ENCODE measurements at regions not wholly inside any gene's neighbourhood (a gene's known extent, or its start where the extent isn't known, plus 50 kb on each side); places are given as distances from the start of the nearest gene placed in this dataset.

DNA sequence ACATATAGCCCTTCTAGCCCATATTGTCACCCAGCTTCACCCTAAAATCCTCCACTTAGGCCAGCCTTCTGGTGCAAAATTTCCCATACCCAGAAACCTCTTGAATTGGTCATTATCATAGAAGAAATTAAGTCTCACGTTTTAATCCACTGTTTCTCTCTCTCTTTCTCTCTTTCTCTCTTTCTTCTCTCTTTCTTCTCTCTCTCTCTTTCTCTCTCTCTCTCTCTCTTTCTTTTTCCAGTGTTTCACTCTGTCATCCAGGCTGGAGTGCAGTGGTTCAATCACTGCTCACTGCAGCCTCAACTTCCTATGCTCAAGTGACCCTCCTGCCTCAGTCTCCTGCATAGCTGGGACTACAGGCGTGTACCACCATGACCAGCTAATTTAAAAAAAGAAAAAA lies 363.4 kb downstream of the TMEM167A start:
- ATAC-seq (ENCODE audit: insufficient read depth, low FRiP score): no peak
- peaks cover 0 to 2% (median 0%) of the 10 kb centered on the region in 5 donors for H3K4me1 ChIP-seq (ENCODE audit: control insufficient read depth in 5 of 5, insufficient read depth in 5 of 5, low read length in 5 of 5)
- H3K36me3 ChIP-seq (ENCODE audit: control insufficient read depth in 4 of 4, insufficient read depth in 4 of 4, low read length in 4 of 4): no peaks in the 10 kb centered on the region
- TF ChIP-seq, protein P1, sequence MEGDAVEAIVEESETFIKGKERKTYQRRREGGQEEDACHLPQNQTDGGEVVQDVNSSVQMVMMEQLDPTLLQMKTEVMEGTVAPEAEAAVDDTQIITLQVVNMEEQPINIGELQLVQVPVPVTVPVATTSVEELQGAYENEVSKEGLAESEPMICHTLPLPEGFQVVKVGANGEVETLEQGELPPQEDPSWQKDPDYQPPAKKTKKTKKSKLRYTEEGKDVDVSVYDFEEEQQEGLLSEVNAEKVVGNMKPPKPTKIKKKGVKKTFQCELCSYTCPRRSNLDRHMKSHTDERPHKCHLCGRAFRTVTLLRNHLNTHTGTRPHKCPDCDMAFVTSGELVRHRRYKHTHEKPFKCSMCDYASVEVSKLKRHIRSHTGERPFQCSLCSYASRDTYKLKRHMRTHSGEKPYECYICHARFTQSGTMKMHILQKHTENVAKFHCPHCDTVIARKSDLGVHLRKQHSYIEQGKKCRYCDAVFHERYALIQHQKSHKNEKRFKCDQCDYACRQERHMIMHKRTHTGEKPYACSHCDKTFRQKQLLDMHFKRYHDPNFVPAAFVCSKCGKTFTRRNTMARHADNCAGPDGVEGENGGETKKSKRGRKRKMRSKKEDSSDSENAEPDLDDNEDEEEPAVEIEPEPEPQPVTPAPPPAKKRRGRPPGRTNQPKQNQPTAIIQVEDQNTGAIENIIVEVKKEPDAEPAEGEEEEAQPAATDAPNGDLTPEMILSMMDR (IDR thresholded peaks at IDR 0.05; ENCODE audit: control extremely low read depth, extremely low read depth): no peak
- no peaks in the 10 kb centered on the region for H3K27me3 ChIP-seq (ENCODE audit: control insufficient read depth in 3 of 3, insufficient read depth in 3 of 3, low read length in 2 of 3)
- DNase-seq: no peak
- H3K9me3 ChIP-seq (ENCODE audit: control insufficient read depth in 4 of 4, insufficient read depth in 3 of 4, low read length in 3 of 4): no peaks in the 10 kb centered on the region
- WGBS, 2 donors: 93 to 96% methylated on average over 2 of the region's 2 CpGs
- no peak overlapping the region for H3K27ac ChIP-seq (ENCODE audit: low read depth in 1 of 2, low read length in 1 of 2)
- H3K9ac ChIP-seq (ENCODE audit: insufficient read depth in 1 of 2, low read length in 2 of 2): no peak overlapping the region
- H3K4me3 ChIP-seq: no peak overlapping the region

DNA sequence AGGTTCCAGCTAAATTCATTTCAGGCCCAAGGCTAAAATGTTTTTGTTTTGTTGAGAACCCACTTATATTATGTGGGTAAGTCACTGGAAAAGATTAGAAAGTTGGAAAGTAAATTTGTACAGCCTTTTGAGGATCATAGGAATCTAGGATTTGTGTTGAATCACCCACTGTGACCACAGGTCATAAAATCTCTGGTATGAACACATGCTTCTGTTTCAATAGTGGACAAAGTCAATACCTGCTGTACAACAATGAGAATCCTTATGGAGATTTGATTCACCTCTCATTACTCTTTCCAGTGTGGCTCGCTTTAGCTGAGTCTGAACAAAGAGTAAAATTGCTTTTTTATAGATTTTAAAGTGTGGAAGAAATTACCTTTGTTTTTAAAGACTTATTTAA lies 369.5 kb downstream of the TMEM167A start:
- WGBS, 2 donors: 3 to 87% methylated on average over 1 of the region's 1 CpG
- ATAC-seq (ENCODE audit: insufficient read depth, low FRiP score) (no peak), DNase-seq (no peak)

DNA sequence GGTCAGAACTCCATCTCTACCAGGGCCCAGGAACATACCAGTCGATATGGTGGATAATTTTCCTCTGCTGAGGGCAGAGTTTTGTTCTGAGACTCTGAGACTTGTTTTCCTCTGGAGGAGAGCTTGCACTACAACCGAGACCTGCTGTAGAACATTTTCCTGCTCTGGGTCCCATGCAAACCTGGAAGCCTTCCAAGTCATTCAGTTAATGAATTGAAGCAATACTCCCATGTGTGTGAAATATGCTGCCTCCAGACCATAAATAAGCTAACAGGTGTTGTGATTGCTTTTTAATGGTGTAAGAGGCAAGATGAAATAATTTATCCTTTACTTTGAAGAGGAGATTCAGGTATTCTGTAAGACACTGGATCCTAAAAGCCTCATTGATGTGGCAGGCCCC lies 372.8 kb downstream of the TMEM167A start:
- no peak overlapping the region for H3K27ac ChIP-seq (ENCODE audit: low read depth in 1 of 2, low read length in 1 of 2)
- ATAC-seq (ENCODE audit: insufficient read depth, low FRiP score) (no peak), DNase-seq (no peak)
- no peak overlapping the region for H3K9ac ChIP-seq (ENCODE audit: insufficient read depth in 1 of 2, low read length in 2 of 2)
- 78 to 83% methylated on average over 2 of the region's 2 CpGs for WGBS, 2 donors
- H3K4me3 ChIP-seq: no peak overlapping the region
- H3K27me3 ChIP-seq (ENCODE audit: control insufficient read depth in 3 of 3, insufficient read depth in 3 of 3, low read length in 2 of 3): no peaks in the 10 kb centered on the region
- TF ChIP-seq, protein P1 (IDR thresholded peaks at IDR 0.05; ENCODE audit: control extremely low read depth, extremely low read depth): no peak
- peaks cover 0 to 4% (median 3%) of the 10 kb centered on the region in 4 donors for H3K9me3 ChIP-seq (ENCODE audit: control insufficient read depth in 4 of 4, insufficient read depth in 3 of 4, low read length in 3 of 4)
- no peaks in the 10 kb centered on the region for H3K36me3 ChIP-seq (ENCODE audit: control insufficient read depth in 4 of 4, insufficient read depth in 4 of 4, low read length in 4 of 4)
- H3K4me1 ChIP-seq (ENCODE audit: control insufficient read depth in 5 of 5, insufficient read depth in 5 of 5, low read length in 5 of 5): peaks cover 0 to 1% (median 0%) of the 10 kb centered on the region in 5 donors

More for the DNA sequence above, 369.5 kb downstream of the TMEM167A start:
- H3K27me3 ChIP-seq (ENCODE audit: control insufficient read depth in 3 of 3, insufficient read depth in 3 of 3, low read length in 2 of 3): no peaks in the 10 kb centered on the region
- H3K9me3 ChIP-seq (ENCODE audit: control insufficient read depth in 4 of 4, insufficient read depth in 3 of 4, low read length in 3 of 4): peaks cover 0 to 3% (median 1%) of the 10 kb centered on the region in 4 donors
- peaks cover 0 to 1% (median 0%) of the 10 kb centered on the region in 5 donors for H3K4me1 ChIP-seq (ENCODE audit: control insufficient read depth in 5 of 5, insufficient read depth in 5 of 5, low read length in 5 of 5)
- H3K27ac ChIP-seq (ENCODE audit: low read depth in 1 of 2, low read length in 1 of 2): no peak overlapping the region
- H3K4me3 ChIP-seq: no peak overlapping the region
- no peak overlapping the region for H3K9ac ChIP-seq (ENCODE audit: insufficient read depth in 1 of 2, low read length in 2 of 2)
- TF ChIP-seq, protein P1 (IDR thresholded peaks at IDR 0.05; ENCODE audit: control extremely low read depth, extremely low read depth): no peak
- H3K36me3 ChIP-seq (ENCODE audit: control insufficient read depth in 4 of 4, insufficient read depth in 4 of 4, low read length in 4 of 4): no peaks in the 10 kb centered on the region

DNA sequence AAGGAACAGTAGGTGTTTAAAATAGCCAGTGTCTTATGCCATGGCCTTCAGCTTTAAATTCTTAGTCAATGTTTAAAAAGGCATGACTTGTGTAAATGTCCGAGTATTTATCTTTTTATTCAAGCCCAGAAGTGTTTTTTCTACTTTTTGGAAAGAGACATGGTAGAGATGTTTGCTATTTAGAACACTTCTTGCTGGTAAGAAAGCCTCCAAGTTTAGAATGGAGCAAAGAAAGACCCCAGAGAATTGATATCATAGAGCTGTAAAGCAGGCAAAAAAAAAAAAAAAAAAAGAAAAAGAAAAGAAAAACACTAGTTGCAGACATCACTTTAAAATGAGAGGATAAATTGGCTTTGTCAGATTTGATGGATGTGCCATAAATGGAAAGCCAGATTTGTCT lies 375.1 kb downstream of the TMEM167A start:
- H3K9me3 ChIP-seq (ENCODE audit: control insufficient read depth in 4 of 4, insufficient read depth in 3 of 4, low read length in 3 of 4): peaks cover 0 to 4% (median 3%) of the 10 kb centered on the region in 4 donors
- TF ChIP-seq, protein P1 (IDR thresholded peaks at IDR 0.05; ENCODE audit: control extremely low read depth, extremely low read depth): no peak
- DNase-seq: no peak
- WGBS, 2 donors: 0% methylated on average over 1 of the region's 1 CpG
- no peaks in the 10 kb centered on the region for H3K4me1 ChIP-seq (ENCODE audit: control insufficient read depth in 5 of 5, insufficient read depth in 5 of 5, low read length in 5 of 5)
- no peaks in the 10 kb centered on the region for H3K27me3 ChIP-seq (ENCODE audit: control insufficient read depth in 3 of 3, insufficient read depth in 3 of 3, low read length in 2 of 3)
- no peaks in the 10 kb centered on the region for H3K36me3 ChIP-seq (ENCODE audit: control insufficient read depth in 4 of 4, insufficient read depth in 4 of 4, low read length in 4 of 4)
- H3K9ac ChIP-seq (ENCODE audit: insufficient read depth in 1 of 2, low read length in 2 of 2): no peak overlapping the region
- no peak for ATAC-seq (ENCODE audit: insufficient read depth, low FRiP score)
- no peak overlapping the region for H3K27ac ChIP-seq (ENCODE audit: low read depth in 1 of 2, low read length in 1 of 2)
- H3K4me3 ChIP-seq: no peak overlapping the region
